ENCODE measurements at regions not wholly inside any gene's neighbourhood (a gene's known extent, or its start where the extent isn't known, plus 50 kb on each side); places are given as distances from the start of the nearest gene placed in this dataset.

GRCh38 chr12:13451776-13452175, 255.2 kb downstream of the EMP1 start:
- TF ChIP-seq CTCF (conservative IDR thresholded peaks at IDR 0.05; ENCODE audit: low read depth, low read length) (no peak), EZH2 (IDR thresholded peaks at IDR 0.05; ENCODE audit: low read length, unreplicated experiment) (no peak), EZH2phosphoT487 (IDR thresholded peaks at IDR 0.05; ENCODE audit: borderline replicate concordance, low read length) (no peak)
